ENCODE measurements at regions not wholly inside any gene's neighbourhood (a gene's known extent, or its start where the extent isn't known, plus 50 kb on each side); places are given as distances from the start of the nearest gene placed in this dataset.

GRCh38 chr6:3937438-3937837, 88.3 kb downstream of the FAM50B start (continued):
- TF ChIP-seq THRB (CRISPR knock-in tag; conservative IDR thresholded peaks at IDR 0.05) (no peak), FUS (optimal IDR thresholded peaks at IDR 0.05; ENCODE audit: low read depth, low read length) (no peak)

GRCh38 chr6:3938715-3939367, 89.7 kb downstream of the FAM50B start:
- Histone ChIP-seq H3K4me1 (replicated peaks in 1 of 2; ENCODE audit: control insufficient read depth in 2 of 2, insufficient read depth in 2 of 2, low read length in 2 of 2) (peaks cover 0 to 6% of the 10 kb centered on the region in 2 experiments; a peak in 2 of 5 replicates), H4K20me1 (replicated peaks; ENCODE audit: control insufficient read depth, insufficient read depth, low read length) (no peaks in the 10 kb centered on the region), H3K36me3 (ENCODE audit: control insufficient read depth, insufficient read depth, low read length) (no peaks in the 10 kb centered on the region), H3K4me2 (ENCODE audit: insufficient read depth, low read length) (no peak overlapping the region), H3K27ac (ENCODE audit: extremely low read depth, low read depth, low read length) (no peak overlapping the region), H2AFZ (ENCODE audit: low read depth, low read length) (no peak overlapping the region), H3K27me3 (ENCODE audit: control insufficient read depth in 2 of 2, insufficient read depth in 2 of 2, low read length in 2 of 2) (peaks cover 10 to 21% of the 10 kb centered on the region in 2 experiments; a peak in 4 of 5 replicates), H3K4me3 (no peak overlapping the region), H3K79me2 (ENCODE audit: control insufficient read depth, insufficient read depth, low read length) (no peaks in the 10 kb centered on the region), H3K9me3 (replicated peaks; ENCODE audit: control insufficient read depth, insufficient read depth, low read depth, low read length) (no peaks in the 10 kb centered on the region), H3K9ac (ENCODE audit: insufficient read depth in 1 of 2, low read depth in 2 of 2, low read length in 2 of 2) (no peak overlapping the region), H3K9me1 (ENCODE audit: control insufficient read depth, insufficient read depth, low read length) (no peaks in the 10 kb centered on the region)
- intact Hi-C loops (cut with micrococcal nuclease): no loop called here
- BruUV-seq (replicated peaks): no TSS peak
- ChIA-PET POLR2A (interaction anchor here (0.5 to 0.7 kb wide), 3 partner anchors 36 to 167 kb away, joined by 3 read pairs; no protein-coding TSS in a partner anchor), CTCF (ENCODE audit: low intra/inter-chr PET ratio) (no interaction called here)
- DNase-seq (ENCODE audit: extremely low read depth in 1 of 4, low spot score in 3 of 4): no peak
- peak; percentile 32 for ATAC-seq
- WGBS (ENCODE audit: insufficient coverage, low coverage, missing lambda C conversion rate): 22% methylated on average over 4 of the region's 4 CpGs
- FAIRE-seq: no peak
- in situ Hi-C loops (cut with MboI): no loop called here
- TF ChIP-seq TEAD4 (IDR thresholded peaks at IDR 0.05; ENCODE audit: low read length): peak; percentile 38
- TF ChIP-seq TEAD4 (CRISPR knock-in tag; IDR thresholded peaks at IDR 0.05; ENCODE audit: borderline replicate concordance): no peak
- no peak for TF ChIP-seq EP400 (IDR thresholded peaks at IDR 0.05)
- TF ChIP-seq SIN3A (IDR thresholded peaks at IDR 0.05; ENCODE audit: borderline replicate concordance in 2 of 2, control insufficient read depth in 1 of 2, low read depth in 2 of 2, low read length in 2 of 2): 0 out of 4 replicates have a peak, but pooled peaks of 1 of the 2 experiments have one; percentile 21
- no peak for TF ChIP-seq ZNF444 (CRISPR knock-in tag; IDR thresholded peaks at IDR 0.05)
- TF ChIP-seq GTF2B (IDR thresholded peaks at IDR 0.05; ENCODE audit: extremely low read depth, insufficient read length): peak; percentile 68
- TF ChIP-seq ZNF445 (CRISPR knock-in tag; IDR thresholded peaks at IDR 0.05; ENCODE audit: low read depth): no peak
- no peak for TF ChIP-seq RFX5 (IDR thresholded peaks at IDR 0.05; ENCODE audit: low read depth, low read length)
- peak; percentile 96 for TF ChIP-seq POLR2AphosphoS5 (IDR thresholded peaks at IDR 0.05; ENCODE audit: control insufficient read depth, insufficient read depth, low read depth, low read length)
- no peak for TF ChIP-seq SRSF3 (IDR thresholded peaks at IDR 0.05; ENCODE audit: insufficient read depth, low read length)
- peak; percentile 91 for TF ChIP-seq PML (IDR thresholded peaks at IDR 0.05; ENCODE audit: low read length)
- 0 out of 2 replicates have a peak, but pooled peaks have one; percentile 31 for TF ChIP-seq ZC3H8 (IDR thresholded peaks at IDR 0.05)
- TF ChIP-seq E2F4 (CRISPR knock-in tag; IDR thresholded peaks at IDR 0.05; ENCODE audit: low read depth): no peak
